K562 (cell line): ENCODE measurements at regions not wholly inside any gene's neighbourhood (a gene's known extent, or its start where the extent isn't known, plus 50 kb on each side); places are given as distances from the start of the nearest gene placed in this dataset.

Experiments used
- ATAC-seq: fragments of 200-7000 bp; cut with Tn5 transposase; 3 replicates; pipeline ENCODE4 v1.9.1; 2020; ENCODE audit warnings: moderate library complexity
- BruUV-seq: library from RNA; stranded (reverse); fragments of 400-500 nt; replicated peaks from 2 replicates; lab custom pipeline; 2021; lab: Mats Ljungman, UMichigan
- CTCF ChIA-PET: fragments of 300-600 bp; formaldehyde crosslinking; extraction: SDS; loops from one replicate; lab custom pipeline; 2021; ENCODE audit warnings: low intra/inter-chr PET ratio; lab: Yijun Ruan, JAX
- POLR2A ChIA-PET: fragments of 300-600, 350-650 bp; sonication (Branson Sonifier 250); formaldehyde crosslinking; extraction: SDS; loops from one replicate; lab custom pipeline; 2021; ENCODE audit warnings: antibody characterized with exemption, inconsistent platforms; lab: Yijun Ruan, JAX
- DNase-seq, 4 experiments: peaks; one replicate each; pipeline versions ENCODE4 v3.0.0 to v3.0.0-alpha.2; 2011 to 2018; ENCODE audit warnings: low spot score in 3 of 4, mixed read lengths in 3 of 4; ENCODE audit errors: extremely low read depth in 1 of 4
- FAIRE-seq: peaks from 2 replicates; lab custom pipeline; 2011; peaks lifted over from hg19 to GRCh38; lab: Jason Lieb, UNC
- H2AFZ ChIP-seq: 2 replicates; pipeline ENCODE4 v1.6.0; 2011; ENCODE audit warnings: low read depth, low read length, control low read depth, inconsistent platforms
- H3K27ac ChIP-seq: fragments of 200-600 bp; 3 replicates; pipeline ENCODE4 v1.8.0; 2011; ENCODE audit warnings: low read depth, mild to moderate bottlenecking, control low read depth, inconsistent platforms, low read length, moderate library complexity, mixed read lengths; ENCODE audit errors: extremely low read depth
- H3K27me3 ChIP-seq, 2 experiments: fragments of 300-600 bp in 1 of 2; 2 replicates in 1 of 2; 3 replicates in 1 of 2; pipeline versions ENCODE4 v1.6.0 to v1.8.0; 2011; ENCODE audit warnings: inconsistent platforms in 2 of 2, low read length in 2 of 2, mild to moderate bottlenecking in 1 of 2, mixed read lengths in 1 of 2, moderate library complexity in 1 of 2; ENCODE audit not compliant: control insufficient read depth in 2 of 2, insufficient read depth in 2 of 2
- H3K36me3 ChIP-seq: fragments of 300-600 bp; 3 replicates; pipeline ENCODE4 v1.8.0; 2011; ENCODE audit warnings: mild to moderate bottlenecking, low read length, inconsistent platforms; ENCODE audit not compliant: control insufficient read depth, insufficient read depth
- H3K4me1 ChIP-seq, 2 experiments: fragments of 200-600 bp in 1 of 2; replicated peaks in 1 of 2; 2 replicates in 1 of 2; 3 replicates in 1 of 2; pipeline versions ENCODE4 v1.5.1 to v1.8.0; 2011; ENCODE audit warnings: inconsistent platforms in 2 of 2, low read length in 2 of 2, mild to moderate bottlenecking in 1 of 2, mixed read lengths in 1 of 2, moderate library complexity in 1 of 2; ENCODE audit not compliant: control insufficient read depth in 2 of 2, insufficient read depth in 2 of 2
- H3K4me2 ChIP-seq: 2 replicates; pipeline ENCODE4 v1.6.1; 2011; ENCODE audit warnings: low read length, control low read depth, inconsistent platforms, mixed read lengths; ENCODE audit not compliant: insufficient read depth
- H3K4me3 ChIP-seq: fragments of 200-600 bp; sonication (generic), shearing (Covaris generic); 2 replicates; pipeline ENCODE4 v1.5.1; 2016; ENCODE audit warnings: control low read depth, inconsistent platforms
- H3K79me2 ChIP-seq: fragments of 200-600 bp; 3 replicates; pipeline ENCODE4 v1.8.0; 2011; ENCODE audit warnings: low read length, inconsistent platforms; ENCODE audit not compliant: control insufficient read depth, insufficient read depth
- H3K9ac ChIP-seq, 2 experiments: 2 replicates each; pipeline versions ENCODE4 v1.6.0 to v1.6.1; 2011; ENCODE audit warnings: low read depth in 2 of 2, low read length in 2 of 2, control low read depth in 1 of 2, inconsistent platforms in 1 of 2, mild to moderate bottlenecking in 1 of 2, mixed read lengths in 1 of 2; ENCODE audit not compliant: insufficient read depth in 1 of 2
- H3K9me1 ChIP-seq: one replicate; pipeline ENCODE4 v1.6.0; 2011; ENCODE audit warnings: inconsistent platforms, mild to moderate bottlenecking, low read length, moderate library complexity; ENCODE audit not compliant: control insufficient read depth, insufficient read depth
- H3K9me3 ChIP-seq: replicated peaks from 2 replicates; pipeline ENCODE4 v1.5.1; 2011; ENCODE audit warnings: low read depth, low read length, inconsistent platforms; ENCODE audit not compliant: control insufficient read depth, insufficient read depth
- H4K20me1 ChIP-seq: replicated peaks from 2 replicates; pipeline ENCODE4 v1.6.1; 2011; ENCODE audit warnings: low read length, inconsistent platforms, mixed read lengths; ENCODE audit not compliant: control insufficient read depth, insufficient read depth
- ARNT ChIP-seq, 2 experiments: fragments of 450-650 bp; IDR thresholded peaks; 2 replicates each; pipeline ENCODE4 v1.6.1; 2016; ENCODE audit warnings: mild to moderate bottlenecking in 1 of 2
- MCM3 ChIP-seq: fragments of 450-650 bp; IDR thresholded peaks from 2 replicates; pipeline ENCODE4 v1.6.1; 2016
- MTA2 ChIP-seq: fragments of 450-650 bp; IDR thresholded peaks from 2 replicates; pipeline ENCODE4 v1.6.1; 2016; ENCODE audit warnings: low read depth
- NCOA2 ChIP-seq, 2 experiments: fragments of 450-650 bp; IDR thresholded peaks; 2 replicates each; pipeline ENCODE4 v1.6.1; 2018; ENCODE audit warnings: mild to moderate bottlenecking in 2 of 2, moderate library complexity in 1 of 2; ENCODE audit not compliant: partially characterized antibody in 2 of 2
- PTTG1 ChIP-seq: fragments of 450-650 bp; IDR thresholded peaks from 2 replicates; pipeline ENCODE4 v1.6.1; 2016; ENCODE audit warnings: low read depth, mild to moderate bottlenecking, missing genetic modification characterization, missing compliant biosample characterization
- RBM25 ChIP-seq: fragments of 200-400 bp; formaldehyde crosslinking; IDR thresholded peaks from 2 replicates; pipeline ENCODE4 v1.6.1; 2018; ENCODE audit warnings: low read length, low read depth, moderate library complexity; ENCODE audit not compliant: severe bottlenecking
- SMAD2 ChIP-seq: fragments of 150-350 bp; IDR thresholded peaks from 2 replicates; pipeline ENCODE4 v1.6.1; 2014; ENCODE audit warnings: low read depth, mild to moderate bottlenecking, low read length
- U2AF2 ChIP-seq: fragments of 200-400 bp; formaldehyde crosslinking; optimal IDR thresholded peaks from 2 replicates; pipeline ENCODE3; 2017; ENCODE audit warnings: low read depth, mild to moderate bottlenecking, low read length
- XRCC5 ChIP-seq: fragments of 200-400 bp; formaldehyde crosslinking; IDR thresholded peaks from 2 replicates; pipeline ENCODE4 v1.6.1; 2017; ENCODE audit warnings: low read depth, mild to moderate bottlenecking, low read length
- ZNF280B ChIP-seq: fragments of 250-450 bp; sonication (Bioruptor Pico); IDR thresholded peaks from 2 replicates; pipeline ENCODE4 v1.5.1; 2021; ENCODE audit warnings: mild to moderate bottlenecking
- WGBS: fragments of 100-300 bp; shearing (Covaris generic); methylation state at CpG from one replicate; pipeline ENCODE4 v1.1.6; 2016; ENCODE audit warnings: low coverage, mixed read lengths; ENCODE audit not compliant: insufficient coverage; ENCODE audit errors: missing lambda C conversion rate; 5-methylcytosine and 5-hydroxymethylcytosine counted together
- in situ Hi-C: fragments of 300-500 bp; cut with MboI; formaldehyde crosslinking; loops from 4 replicates; pipeline ENCODE4 v1.15.0; 2018; ENCODE audit warnings: inconsistent platforms, mixed read lengths
- intact Hi-C: fragments of 100-400 bp; cut with micrococcal nuclease; formaldehyde crosslinking; loops from 2 replicates; pipeline ENCODE4 v1.14.2; 2022

- ATAC-seq (no peak), FAIRE-seq (no peak), DNase-seq (no peak)
- H3K36me3 ChIP-seq: no peaks in the 10 kb centered on the region
- H3K27ac ChIP-seq: no peak overlapping the region
- CTCF ChIA-PET: no interaction called here
- intact Hi-C loops (no loop called here), in situ Hi-C loops (no loop called here)
- BruUV-seq: no TSS peak
- H2AFZ ChIP-seq: no peak overlapping the region
- no peak overlapping the region for H3K4me3 ChIP-seq
- H3K9me1 ChIP-seq: no peaks in the 10 kb centered on the region
- no peaks in the 10 kb centered on the region for H3K27me3 ChIP-seq
- H3K4me2 ChIP-seq: no peak overlapping the region
- H3K9me3 ChIP-seq: no peaks in the 10 kb centered on the region
- TF ChIP-seq RBM25 (no peak), PTTG1 (tag) (no peak), SMAD2 (no peak), MCM3 (no peak), XRCC5 (no peak), NCOA2 (IDR thresholded peaks at IDR 0.05; ENCODE audit: partially characterized antibody in 2 of 2) (no peak), U2AF2 (no peak), ARNT (IDR thresholded peaks at IDR 0.05) (no peak)
- no peaks in the 10 kb centered on the region for H3K4me1 ChIP-seq
- POLR2A ChIA-PET: no interaction called here
- 0% methylated on average over 3 of the region's 3 CpGs for WGBS
- no peaks in the 10 kb centered on the region for H4K20me1 ChIP-seq
- no peaks in the 10 kb centered on the region for H3K79me2 ChIP-seq
- H3K9ac ChIP-seq: no peak overlapping the region
Observed at GRCh38 chrX:35104626-35105025, 162.0 kb downstream of the FAM47B start.

- Histone ChIP-seq H3K9me1 (no peaks in the 10 kb centered on the region), H3K36me3 (no peaks in the 10 kb centered on the region), H3K4me3 (no peak overlapping the region), H3K9me3 (no peaks in the 10 kb centered on the region), H3K27me3 (no peaks in the 10 kb centered on the region), H3K4me2 (no peak overlapping the region), H3K79me2 (no peaks in the 10 kb centered on the region), H3K4me1 (no peaks in the 10 kb centered on the region), H3K27ac (no peak overlapping the region), H2AFZ (no peak overlapping the region), H4K20me1 (no peaks in the 10 kb centered on the region), H3K9ac (no peak overlapping the region)
- WGBS: 0% methylated on average over 1 of the region's 1 CpG
- TF ChIP-seq MTA2 (no peak), ZNF280B (CRISPR knock-in tag) (no peak)
- ATAC-seq (no peak), DNase-seq (no peak), FAIRE-seq (no peak)
- intact Hi-C loops (no loop called here), in situ Hi-C loops (no loop called here)
- POLR2A ChIA-PET: no interaction called here
- BruUV-seq: no TSS peak
- CTCF ChIA-PET: no interaction called here
Observed at GRCh38 chrX:35115205-35115604, 172.6 kb downstream of the FAM47B start.
